A549 (cell line): ENCODE measurements at regions not wholly inside any gene's neighbourhood (a gene's known extent, or its start where the extent isn't known, plus 50 kb on each side); places are given as distances from the start of the nearest gene placed in this dataset.

Experiments used
- JUN ChIP-seq, 2 experiments: fragments of >200 bp; sonication (Bioruptor Twin); formaldehyde crosslinking; IDR thresholded peaks; 2 replicates in 1 of 2; 3 replicates in 1 of 2; pipeline ENCODE4 v1.6.1; 2016 to 2017
- POLR2A ChIP-seq: IDR thresholded peaks from 2 replicates; pipeline ENCODE4 v1.6.1; 2012; ENCODE audit warnings: mild to moderate bottlenecking, low read length
- RARB ChIP-seq: fragments of 250-450 bp; sonication (Bioruptor Pico); IDR thresholded peaks from 2 replicates; pipeline ENCODE4 v1.8.0; 2021; ENCODE audit warnings: mild to moderate bottlenecking, moderate library complexity
- RFX5 ChIP-seq: fragments of 450-650 bp; IDR thresholded peaks from 2 replicates; pipeline ENCODE4 v1.7.1; 2014; ENCODE audit warnings: antibody characterized with exemption, mild to moderate bottlenecking, moderate library complexity
- SMC3 ChIP-seq: fragments of >200 bp; sonication (Bioruptor Twin); formaldehyde crosslinking; IDR thresholded peaks from 3 replicates; pipeline ENCODE4 v1.6.1; 2018; ENCODE audit warnings: inconsistent platforms
- TF ChIP-seq, protein P1 (sequence below): fragments of >200 bp; sonication (Bioruptor Twin); formaldehyde crosslinking; IDR thresholded peaks from 3 replicates; pipeline ENCODE4 v1.5.1; 2016
- TF ChIP-seq, protein P2 (sequence below): IDR thresholded peaks from 2 replicates; pipeline ENCODE4 v1.6.1; 2012
- TF ChIP-seq, protein P3 (sequence below): fragments of 250-450 bp; sonication (Bioruptor Pico); IDR thresholded peaks from 2 replicates; pipeline ENCODE4 v1.5.0; 2020; ENCODE audit warnings: low read depth, mild to moderate bottlenecking, moderate library complexity

DNA sequence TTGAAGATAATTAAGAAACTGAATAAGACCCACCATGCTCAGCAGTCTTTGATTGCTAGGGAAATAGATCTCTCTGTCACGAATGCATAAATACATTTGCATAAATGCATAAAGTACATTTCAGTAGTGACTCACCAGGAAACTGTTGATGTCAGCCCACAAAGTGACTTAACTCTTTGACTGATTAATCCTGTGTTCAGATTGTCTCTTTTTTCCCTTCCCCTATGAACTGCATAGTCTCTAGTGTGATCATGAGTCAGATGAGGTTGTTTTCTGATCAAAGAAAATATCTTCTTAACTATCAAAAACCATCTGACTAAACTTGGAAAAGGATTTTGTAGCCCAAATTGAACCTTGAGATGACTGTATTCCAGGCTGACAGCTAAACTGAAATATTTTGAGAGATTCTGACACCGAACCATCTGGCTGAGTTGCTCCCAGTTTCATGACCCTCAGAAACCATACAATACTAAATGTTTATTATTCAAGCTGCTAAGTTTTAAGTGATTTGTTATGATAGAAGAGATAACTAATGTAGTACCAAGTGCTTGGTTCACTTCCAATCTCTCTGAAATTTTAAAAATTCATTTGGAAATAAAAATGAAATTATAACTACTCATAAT lies 1381.5 kb upstream of the AGA start:
- TF ChIP-seq SMC3 = no peak
- TF ChIP-seq JUN (IDR thresholded peaks at IDR 0.05) = no peak
- TF ChIP-seq, protein P1, sequence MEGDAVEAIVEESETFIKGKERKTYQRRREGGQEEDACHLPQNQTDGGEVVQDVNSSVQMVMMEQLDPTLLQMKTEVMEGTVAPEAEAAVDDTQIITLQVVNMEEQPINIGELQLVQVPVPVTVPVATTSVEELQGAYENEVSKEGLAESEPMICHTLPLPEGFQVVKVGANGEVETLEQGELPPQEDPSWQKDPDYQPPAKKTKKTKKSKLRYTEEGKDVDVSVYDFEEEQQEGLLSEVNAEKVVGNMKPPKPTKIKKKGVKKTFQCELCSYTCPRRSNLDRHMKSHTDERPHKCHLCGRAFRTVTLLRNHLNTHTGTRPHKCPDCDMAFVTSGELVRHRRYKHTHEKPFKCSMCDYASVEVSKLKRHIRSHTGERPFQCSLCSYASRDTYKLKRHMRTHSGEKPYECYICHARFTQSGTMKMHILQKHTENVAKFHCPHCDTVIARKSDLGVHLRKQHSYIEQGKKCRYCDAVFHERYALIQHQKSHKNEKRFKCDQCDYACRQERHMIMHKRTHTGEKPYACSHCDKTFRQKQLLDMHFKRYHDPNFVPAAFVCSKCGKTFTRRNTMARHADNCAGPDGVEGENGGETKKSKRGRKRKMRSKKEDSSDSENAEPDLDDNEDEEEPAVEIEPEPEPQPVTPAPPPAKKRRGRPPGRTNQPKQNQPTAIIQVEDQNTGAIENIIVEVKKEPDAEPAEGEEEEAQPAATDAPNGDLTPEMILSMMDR = no peak
- no peak for TF ChIP-seq POLR2A
- TF ChIP-seq, protein P2, sequence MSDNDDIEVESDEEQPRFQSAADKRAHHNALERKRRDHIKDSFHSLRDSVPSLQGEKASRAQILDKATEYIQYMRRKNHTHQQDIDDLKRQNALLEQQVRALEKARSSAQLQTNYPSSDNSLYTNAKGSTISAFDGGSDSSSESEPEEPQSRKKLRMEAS = no peak
- TF ChIP-seq RARB = no peak
- TF ChIP-seq, protein P3, sequence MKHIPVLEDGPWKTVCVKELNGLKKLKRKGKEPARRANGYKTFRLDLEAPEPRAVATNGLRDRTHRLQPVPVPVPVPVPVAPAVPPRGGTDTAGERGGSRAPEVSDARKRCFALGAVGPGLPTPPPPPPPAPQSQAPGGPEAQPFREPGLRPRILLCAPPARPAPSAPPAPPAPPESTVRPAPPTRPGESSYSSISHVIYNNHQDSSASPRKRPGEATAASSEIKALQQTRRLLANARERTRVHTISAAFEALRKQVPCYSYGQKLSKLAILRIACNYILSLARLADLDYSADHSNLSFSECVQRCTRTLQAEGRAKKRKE (CRISPR knock-in tag) = no peak
- TF ChIP-seq RFX5 = no peak
